Glomerular endothelial cell (primary cell): ENCODE measurements at regions not wholly inside any gene's neighbourhood (a gene's known extent, or its start where the extent isn't known, plus 50 kb on each side); places are given as distances from the start of the nearest gene placed in this dataset.

ENCODE experiments used
- DNase-seq: peaks from one replicate; pipeline ENCODE4 v3.0.0-alpha.2; 2011; ENCODE audit warnings: low read depth, low spot score; ENCODE audit errors: extremely low read depth

GRCh38 chr22:47811971-47812370 lies 1049.5 kb downstream of the TBC1D22A start:
- DNase-seq = no peak

GRCh38 chr22:47810505-47811500 lies 1048.4 kb downstream of the TBC1D22A start:
- DNase-seq = no peak

GRCh38 chr22:47808886-47809620 lies 1046.6 kb downstream of the TBC1D22A start:
- DNase-seq = no peak

GRCh38 chr22:47808236-47808635 lies 1045.8 kb downstream of the TBC1D22A start:
- no peak for DNase-seq

GRCh38 chr22:47807506-47807905 lies 1045.1 kb downstream of the TBC1D22A start:
- no peak for DNase-seq

- DNase-seq = no peak
These were observed 1044.4 kb downstream of the TBC1D22A start for GRCh38 chr22:47806894-47807293.

GRCh38 chr22:47805394-47805935 lies 1043.0 kb downstream of the TBC1D22A start:
- no peak for DNase-seq

GRCh38 chr22:47804281-47804680 lies 1041.8 kb downstream of the TBC1D22A start:
- no peak for DNase-seq

DNA sequence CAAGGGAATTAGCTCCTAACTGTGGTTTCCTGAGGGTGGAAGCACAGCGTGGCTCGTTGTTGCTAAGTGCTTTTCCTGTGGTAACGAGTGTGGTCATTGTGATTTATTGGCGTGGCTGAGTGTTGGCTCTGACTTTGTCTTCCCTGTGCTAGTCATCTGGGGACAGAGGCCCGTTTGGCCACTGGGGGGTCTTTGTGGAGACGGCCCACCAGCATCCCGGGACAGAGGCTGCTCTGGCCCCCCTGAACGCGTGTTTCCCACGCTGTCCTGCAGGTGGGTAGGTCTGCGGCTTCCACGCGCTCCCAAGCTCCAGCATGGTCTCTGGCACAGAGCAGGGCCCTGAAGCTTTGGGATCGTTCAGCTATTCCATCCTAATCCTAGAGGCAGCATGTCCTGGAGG lies 1040.0 kb downstream of the TBC1D22A start:
- DNase-seq = no peak

DNA sequence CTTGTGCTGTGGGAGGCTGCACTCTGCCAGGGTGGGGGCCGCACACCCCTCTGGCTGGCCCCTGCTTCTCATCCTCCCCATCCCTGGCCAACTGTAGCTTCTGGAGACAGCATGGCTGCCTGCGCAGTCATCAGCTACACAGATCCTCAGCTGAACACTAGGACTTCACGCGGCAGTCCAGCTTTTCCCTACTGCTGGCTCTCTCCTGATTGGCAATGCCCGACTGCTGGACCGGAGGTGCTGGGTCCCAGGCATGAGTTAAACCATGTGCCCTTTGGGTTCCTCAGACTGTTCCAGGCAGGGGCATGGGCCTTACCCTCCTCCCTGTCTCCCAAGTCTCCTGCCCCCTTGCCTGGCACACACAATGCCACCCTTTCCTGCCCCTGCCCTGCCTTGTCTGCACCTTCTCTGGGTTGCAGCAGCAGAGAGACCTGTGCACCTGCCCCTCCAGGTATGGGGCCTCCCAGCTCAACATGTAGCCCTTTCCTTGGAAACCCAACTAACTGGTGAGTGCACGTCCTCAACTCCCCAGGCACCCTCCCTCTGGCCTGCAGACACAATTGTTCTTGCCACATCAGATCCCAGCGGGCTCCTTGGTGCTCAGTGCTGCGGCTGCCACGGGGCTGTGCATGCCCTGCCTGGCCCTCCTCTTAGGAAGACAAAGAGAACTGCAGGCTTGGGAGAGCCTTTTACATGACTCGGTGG lies 1039.2 kb downstream of the TBC1D22A start:
- DNase-seq = no peak

DNA sequence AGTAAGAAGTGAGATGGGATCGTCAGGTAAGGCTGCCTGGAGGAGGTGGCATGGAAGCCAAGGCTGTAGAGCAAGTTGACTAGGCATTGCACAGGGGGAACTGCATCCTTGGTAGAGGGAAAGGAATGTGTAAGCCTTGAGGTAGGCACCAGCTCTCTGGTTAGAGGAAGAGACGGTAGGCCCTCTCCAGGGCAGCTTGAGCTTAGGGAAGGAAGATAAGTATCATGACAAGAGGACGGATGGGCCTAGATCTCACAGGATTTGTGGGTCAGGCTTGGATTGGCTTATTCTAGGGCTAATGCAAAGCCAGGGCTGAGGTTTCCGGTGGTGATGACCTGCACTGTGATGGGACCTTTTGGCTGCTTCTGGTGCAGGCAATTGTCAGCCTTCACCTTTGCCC lies 1035.8 kb downstream of the TBC1D22A start:
- DNase-seq = no peak

GRCh38 chr22:47797342-47797945 lies 1035.0 kb downstream of the TBC1D22A start:
- DNase-seq = no peak

DNA sequence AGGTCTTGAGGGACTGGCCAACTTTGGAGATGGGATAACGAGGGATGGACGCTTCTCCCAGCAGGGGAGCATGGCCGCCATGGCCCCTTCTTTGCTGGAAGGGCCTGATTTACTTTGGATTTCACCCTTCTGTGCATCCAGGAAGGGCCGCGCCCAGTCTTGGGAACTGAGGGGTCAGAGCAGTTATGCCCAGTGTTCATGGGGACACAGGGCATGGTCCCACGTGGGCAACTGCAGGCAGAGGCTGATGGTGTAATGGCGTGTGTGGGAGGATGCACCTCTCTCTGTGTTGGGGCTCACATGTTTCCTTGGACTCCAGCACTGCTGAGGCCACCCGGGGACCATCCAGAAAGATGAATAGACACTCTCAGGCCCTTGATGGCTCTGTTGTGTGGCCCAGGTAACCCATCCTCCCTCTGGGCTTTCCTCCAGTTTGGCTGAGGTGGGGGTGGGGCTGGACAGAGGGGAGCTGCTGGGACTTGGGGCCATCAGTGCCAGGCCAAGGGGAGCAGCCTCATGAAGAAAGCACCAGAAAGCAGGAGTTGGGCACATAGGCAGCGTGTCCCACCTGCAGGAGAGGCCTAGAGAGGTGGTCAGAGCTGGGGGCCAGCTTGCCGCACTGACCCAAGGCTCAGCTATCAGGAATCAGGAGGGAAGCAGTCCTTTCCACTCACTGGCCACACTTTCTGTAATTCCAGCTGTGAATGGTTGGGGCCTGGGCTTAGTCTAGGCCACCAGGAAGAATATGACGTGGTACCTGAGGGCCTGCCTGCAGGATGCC lies 1033.9 kb downstream of the TBC1D22A start:
- DNase-seq = no peak

DNA sequence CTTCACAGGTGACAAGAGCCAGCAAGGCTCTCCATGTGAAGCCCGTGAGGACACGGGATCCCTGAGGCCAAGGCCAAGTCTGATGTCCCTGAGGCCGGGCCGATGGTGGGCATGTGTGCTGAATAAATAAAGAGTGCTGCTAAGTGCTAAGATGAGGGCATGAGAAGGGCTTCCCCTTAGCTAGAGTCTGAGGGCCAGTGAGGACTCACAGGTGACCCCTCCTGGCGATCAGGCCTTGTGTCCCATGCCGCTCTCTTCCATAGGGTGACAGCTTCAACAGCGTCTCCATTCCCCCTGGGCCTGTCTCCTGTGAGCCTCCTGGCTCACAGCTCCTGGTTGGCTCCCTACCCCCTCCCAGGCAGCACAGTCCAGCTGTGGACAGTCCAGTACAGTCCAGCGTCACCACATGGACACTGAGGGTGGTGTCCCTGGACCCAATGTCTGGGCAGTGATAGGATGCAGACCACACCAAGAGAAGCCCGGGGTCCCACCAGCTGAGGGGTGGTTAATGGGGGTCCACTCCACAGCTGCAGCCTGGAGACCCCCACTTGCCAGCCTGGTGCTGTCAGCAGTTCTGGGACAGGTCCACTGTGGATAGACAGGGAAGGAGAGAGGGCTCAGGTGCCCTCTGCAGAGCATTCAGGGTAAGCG lies 1033.2 kb downstream of the TBC1D22A start:
- DNase-seq = no peak

DNA sequence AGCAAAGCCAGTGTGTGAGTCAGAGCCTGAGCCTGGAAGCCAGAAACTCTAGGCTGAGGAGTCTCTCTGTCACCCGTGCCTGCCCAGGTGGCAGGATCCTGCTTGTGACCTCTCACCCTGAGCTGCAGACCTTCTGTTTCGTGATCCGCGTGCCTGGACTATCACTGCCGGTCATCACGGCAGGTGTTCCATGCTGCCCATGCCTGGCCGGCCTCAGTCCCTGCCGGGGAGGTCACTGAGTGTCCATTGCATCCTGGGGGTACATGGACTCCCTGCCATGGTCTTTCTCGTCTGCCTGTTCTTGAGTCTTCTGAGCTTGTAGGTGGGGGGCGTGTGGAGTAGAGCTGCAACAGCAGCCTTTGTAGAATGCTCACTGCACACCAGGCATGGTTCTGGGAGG lies 1032.4 kb downstream of the TBC1D22A start:
- no peak for DNase-seq

GRCh38 chr22:47793304-47794101 lies 1031.1 kb downstream of the TBC1D22A start:
- no peak for DNase-seq

DNA sequence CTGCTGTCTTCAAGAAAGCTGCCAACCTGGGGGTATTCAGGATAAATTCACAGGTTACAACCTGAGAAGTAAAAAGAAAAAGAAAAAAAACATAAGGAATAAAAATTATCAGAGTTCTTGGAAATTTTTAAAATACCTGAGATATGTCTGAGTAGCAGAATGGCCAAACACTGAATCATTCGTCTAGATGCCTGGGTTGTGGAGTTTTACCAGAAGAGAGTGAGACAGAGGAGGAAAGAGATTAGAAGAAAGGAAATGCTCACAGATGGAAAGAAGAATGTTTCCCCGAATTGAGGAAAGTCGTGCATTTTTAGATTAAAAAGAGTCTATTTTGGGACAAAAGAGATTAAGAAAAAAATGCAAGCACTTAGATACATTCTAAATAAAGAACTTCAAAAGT lies 1026.7 kb downstream of the TBC1D22A start:
- DNase-seq = no peak

- DNase-seq = no peak
These were observed 1026.0 kb downstream of the TBC1D22A start for GRCh38 chr22:47788461-47788860.
